ENCODE measurements at regions not wholly inside any gene's neighbourhood (a gene's known extent, or its start where the extent isn't known, plus 50 kb on each side); places are given as distances from the start of the nearest gene placed in this dataset.

GRCh38 chr1:168845140-168845539 lies 116.1 kb upstream of the DPT start:
- H3K79me2 ChIP-seq (ENCODE audit: insufficient read depth, low read length) = no peaks in the 10 kb centered on the region
- no peak for TF ChIP-seq CTCF (IDR thresholded peaks at IDR 0.05; ENCODE audit: extremely low read depth, low read depth, low read length)
- DNase-seq (ENCODE audit: insufficient read length, low spot score, missing footprints) = no peak

GRCh38 chr1:168848051-168848450 lies 119.0 kb upstream of the DPT start:
- Histone ChIP-seq H3K4me2 (ENCODE audit: insufficient read depth, low read length) (no peak overlapping the region), H3K79me2 (ENCODE audit: insufficient read depth, low read length) (no peaks in the 10 kb centered on the region), H3K27ac (ENCODE audit: low read depth, low read length) (no peak overlapping the region), H3K27me3 (ENCODE audit: insufficient read depth, low read length) (no peaks in the 10 kb centered on the region), H4K20me1 (ENCODE audit: insufficient read depth, low read length) (no peaks in the 10 kb centered on the region), H3K4me3 (ENCODE audit: insufficient read depth, low read length) (no peak overlapping the region), H3K36me3 (ENCODE audit: insufficient read depth, low read length) (no peaks in the 10 kb centered on the region), H3K9me3 (ENCODE audit: low read depth, low read length) (no peaks in the 10 kb centered on the region), H3K4me1 (ENCODE audit: insufficient read depth, low read length) (no peaks in the 10 kb centered on the region), H2AFZ (ENCODE audit: low read length) (no peak overlapping the region)
- no peak for DNase-seq (ENCODE audit: insufficient read length, low spot score, missing footprints)
- TF ChIP-seq CTCF (IDR thresholded peaks at IDR 0.05; ENCODE audit: extremely low read depth, low read depth, low read length) = no peak

More at GRCh38 chr1:168845140-168845539, 116.1 kb upstream of the DPT start:
- no peaks in the 10 kb centered on the region for H4K20me1 ChIP-seq (ENCODE audit: insufficient read depth, low read length)
- H3K4me2 ChIP-seq (ENCODE audit: insufficient read depth, low read length) = no peak overlapping the region
- H3K9me3 ChIP-seq (ENCODE audit: low read depth, low read length) = no peaks in the 10 kb centered on the region
- H3K27ac ChIP-seq (ENCODE audit: low read depth, low read length) = no peak overlapping the region
- H3K36me3 ChIP-seq (ENCODE audit: insufficient read depth, low read length) = no peaks in the 10 kb centered on the region
- H3K4me3 ChIP-seq (ENCODE audit: insufficient read depth, low read length) = no peak overlapping the region
- no peaks in the 10 kb centered on the region for H3K27me3 ChIP-seq (ENCODE audit: insufficient read depth, low read length)
- no peaks in the 10 kb centered on the region for H3K4me1 ChIP-seq (ENCODE audit: insufficient read depth, low read length)
- H2AFZ ChIP-seq (ENCODE audit: low read length) = no peak overlapping the region

- H3K4me3 ChIP-seq (ENCODE audit: insufficient read depth, low read length) = no peak overlapping the region
- no peaks in the 10 kb centered on the region for H3K79me2 ChIP-seq (ENCODE audit: insufficient read depth, low read length)
- no peaks in the 10 kb centered on the region for H3K4me1 ChIP-seq (ENCODE audit: insufficient read depth, low read length)
- H3K4me2 ChIP-seq (ENCODE audit: insufficient read depth, low read length) = no peak overlapping the region
- TF ChIP-seq CTCF (IDR thresholded peaks at IDR 0.05; ENCODE audit: extremely low read depth, low read depth, low read length) = no peak
- no peaks in the 10 kb centered on the region for H3K9me3 ChIP-seq (ENCODE audit: low read depth, low read length)
- H4K20me1 ChIP-seq (ENCODE audit: insufficient read depth, low read length) = no peaks in the 10 kb centered on the region
- no peak overlapping the region for H2AFZ ChIP-seq (ENCODE audit: low read length)
- H3K27ac ChIP-seq (ENCODE audit: low read depth, low read length) = no peak overlapping the region
- no peak for DNase-seq (ENCODE audit: insufficient read length, low spot score, missing footprints)
- H3K36me3 ChIP-seq (ENCODE audit: insufficient read depth, low read length) = no peaks in the 10 kb centered on the region
- H3K27me3 ChIP-seq (ENCODE audit: insufficient read depth, low read length) = no peaks in the 10 kb centered on the region
These were observed 132.5 kb upstream of the DPT start for GRCh38 chr1:168861421-168862004.

GRCh38 chr1:168863772-168864171 lies 134.8 kb upstream of the DPT start:
- Histone ChIP-seq H3K27me3 (ENCODE audit: insufficient read depth, low read length) (no peaks in the 10 kb centered on the region), H3K79me2 (ENCODE audit: insufficient read depth, low read length) (no peaks in the 10 kb centered on the region), H4K20me1 (ENCODE audit: insufficient read depth, low read length) (no peaks in the 10 kb centered on the region), H3K27ac (ENCODE audit: low read depth, low read length) (no peak overlapping the region), H2AFZ (ENCODE audit: low read length) (no peak overlapping the region), H3K9me3 (ENCODE audit: low read depth, low read length) (no peaks in the 10 kb centered on the region), H3K4me3 (ENCODE audit: insufficient read depth, low read length) (no peak overlapping the region), H3K4me2 (ENCODE audit: insufficient read depth, low read length) (no peak overlapping the region), H3K36me3 (ENCODE audit: insufficient read depth, low read length) (no peaks in the 10 kb centered on the region), H3K4me1 (ENCODE audit: insufficient read depth, low read length) (no peaks in the 10 kb centered on the region)
- no peak for TF ChIP-seq CTCF (IDR thresholded peaks at IDR 0.05; ENCODE audit: extremely low read depth, low read depth, low read length)
- no peak for DNase-seq (ENCODE audit: insufficient read length, low spot score, missing footprints)

All from osteoblast (primary cell).